SK-N-SH (cell line): ENCODE measurements at regions not wholly inside any gene's neighbourhood (a gene's known extent, or its start where the extent isn't known, plus 50 kb on each side); places are given as distances from the start of the nearest gene placed in this dataset.

Source experiments
- CTCF ChIA-PET: fragments of 300-600, 350-600 bp; formaldehyde crosslinking; extraction: SDS; loops from one replicate; lab custom pipeline; 2021; lab: Yijun Ruan, JAX
- POLR2A ChIA-PET: fragments of 350-600 bp; sonication (Branson Sonifier 250); formaldehyde crosslinking; extraction: SDS; loops from one replicate; lab custom pipeline; 2020; ENCODE audit warnings: antibody characterized with exemption, inconsistent platforms; lab: Yijun Ruan, JAX
- DNase-seq: peaks from one replicate; pipeline ENCODE4 v3.0.0; 2012
- H2AFZ ChIP-seq: fragments of 200-600 bp; sonication (generic); 2 replicates; pipeline ENCODE4 v1.8.1; 2016; ENCODE audit warnings: antibody characterized with exemption, mild to moderate bottlenecking, low read depth
- H3F3A ChIP-seq: fragments of 200-600 bp; sonication (generic); replicated peaks from 2 replicates; pipeline ENCODE3; 2016; ENCODE audit warnings: antibody characterized with exemption, mild to moderate bottlenecking; ENCODE audit not compliant: insufficient read depth
- H3K27ac ChIP-seq, 2 experiments: fragments of 200-500 bp in 1 of 2; fragments of 200-600 bp in 1 of 2; sonication (Bioruptor generic) in 1 of 2; sonication (generic), shearing (Covaris generic) in 1 of 2; 2 replicates each; pipeline versions ENCODE4 v1.5.1 to v1.6.1; 2014 to 2016; ENCODE audit warnings: low read depth in 2 of 2, inconsistent platforms in 1 of 2, low read length in 1 of 2, mild to moderate bottlenecking in 1 of 2, mixed read lengths in 1 of 2
- H3K27me3 ChIP-seq: fragments of 200-600 bp; sonication (generic), shearing (Covaris generic); 2 replicates; pipeline ENCODE4 v1.6.1; 2016; ENCODE audit warnings: mixed run types; ENCODE audit not compliant: insufficient read depth
- H3K36me3 ChIP-seq, 2 experiments: fragments of 200-500 bp in 1 of 2; fragments of 200-600 bp in 1 of 2; sonication (Bioruptor generic) in 1 of 2; sonication (generic) in 1 of 2; replicated peaks in 1 of 2; 2 replicates each; pipeline versions ENCODE3 to v1.5.1; 2014 to 2016; ENCODE audit warnings: low read length in 1 of 2, mild to moderate bottlenecking in 1 of 2; ENCODE audit not compliant: insufficient read depth in 2 of 2, control insufficient read depth in 1 of 2
- H3K4me1 ChIP-seq, 2 experiments: fragments of 200-500 bp in 1 of 2; fragments of 200-600 bp in 1 of 2; sonication (Bioruptor generic) in 1 of 2; sonication (generic), shearing (Covaris generic) in 1 of 2; 2 replicates each; pipeline versions ENCODE4 v1.5.1 to v1.6.1; 2014 to 2016; ENCODE audit warnings: low read depth in 1 of 2, low read length in 1 of 2, mixed run types in 1 of 2; ENCODE audit not compliant: insufficient read depth in 2 of 2, control insufficient read depth in 1 of 2
- H3K4me2 ChIP-seq: fragments of 200-600 bp; sonication (generic), shearing (Covaris generic); 2 replicates; pipeline ENCODE4 v1.6.1; 2017; ENCODE audit warnings: mixed run types
- H3K4me3 ChIP-seq, 2 experiments: fragments of 200-500 bp in 1 of 2; fragments of 200-600 bp in 1 of 2; sonication (Bioruptor generic) in 1 of 2; sonication (generic), shearing (Covaris generic) in 1 of 2; 2 replicates each; pipeline versions ENCODE4 v1.5.1 to v1.8.1; 2014 to 2016; ENCODE audit warnings: low read depth in 2 of 2, inconsistent platforms in 1 of 2, low read length in 1 of 2, mild to moderate bottlenecking in 1 of 2, mixed read lengths in 1 of 2, moderate library complexity in 1 of 2
- H3K79me2 ChIP-seq: fragments of 200-600 bp; sonication (generic); 2 replicates; pipeline ENCODE4 v1.8.1; 2017; ENCODE audit warnings: mild to moderate bottlenecking; ENCODE audit not compliant: insufficient read depth
- H3K9ac ChIP-seq: fragments of 200-600 bp; sonication (generic); 2 replicates; pipeline ENCODE4 v1.6.1; 2017; ENCODE audit warnings: mixed run types
- H3K9me2 ChIP-seq: fragments of 200-600 bp; sonication (generic); 2 replicates; pipeline ENCODE4 v1.6.1; 2017; ENCODE audit warnings: mixed run types
- H3K9me3 ChIP-seq: fragments of 200-600 bp; sonication (generic); 2 replicates; pipeline ENCODE4 v1.6.1; 2017; ENCODE audit warnings: mixed run types, mild to moderate bottlenecking, moderate library complexity
- H4K20me1 ChIP-seq: fragments of 200-600 bp; sonication (generic); 2 replicates; pipeline ENCODE4 v1.6.1; 2017; ENCODE audit warnings: mild to moderate bottlenecking, mixed run types; ENCODE audit not compliant: insufficient read depth
- CHD2 ChIP-seq: fragments of 150-350 bp; IDR thresholded peaks from 2 replicates; pipeline ENCODE4 v1.6.1; 2018; ENCODE audit warnings: low read length; ENCODE audit not compliant: partially characterized antibody
- CTCF ChIP-seq: fragments of 200-600 bp; sonication (generic); IDR thresholded peaks from 2 replicates; pipeline ENCODE4 v1.6.1; 2017; ENCODE audit warnings: antibody characterized with exemption, mild to moderate bottlenecking, moderate library complexity
- ELF1 ChIP-seq: IDR thresholded peaks from 2 replicates; pipeline ENCODE4 v1.4.0; 2012
- FOSL2 ChIP-seq: IDR thresholded peaks from 2 replicates; pipeline ENCODE4 v1.4.0; 2012; ENCODE audit warnings: low read depth, mild to moderate bottlenecking, moderate library complexity, borderline replicate concordance
- FOXM1 ChIP-seq: IDR thresholded peaks from 2 replicates; pipeline ENCODE4 v1.4.0; 2012; ENCODE audit warnings: low read depth, mild to moderate bottlenecking
- GABPA ChIP-seq: IDR thresholded peaks from 2 replicates; pipeline ENCODE4 v1.4.0; 2012; ENCODE audit warnings: low read depth, mild to moderate bottlenecking
- GATA2 ChIP-seq: sonication (generic); formaldehyde crosslinking; IDR thresholded peaks from 2 replicates; pipeline ENCODE4 v1.5.0; 2020; ENCODE audit warnings: mild to moderate bottlenecking, missing genetic modification reagents
- IRF3 ChIP-seq: fragments of 150-350 bp; IDR thresholded peaks from 2 replicates; pipeline ENCODE4 v1.6.1; 2016; ENCODE audit warnings: mild to moderate bottlenecking, low read depth, low read length
- MEF2A ChIP-seq: IDR thresholded peaks from 2 replicates; pipeline ENCODE4 v1.4.0; 2012; ENCODE audit warnings: low read depth, borderline replicate concordance
- POLR2AphosphoS5 ChIP-seq: IDR thresholded peaks from 2 replicates; pipeline ENCODE4 v1.6.1; 2012; ENCODE audit warnings: low read depth, low read length
- REST ChIP-seq: IDR thresholded peaks from 2 replicates; pipeline ENCODE4 v1.6.1; 2012; ENCODE audit warnings: mild to moderate bottlenecking, low read depth, low read length, moderate library complexity
- RFX5 ChIP-seq: IDR thresholded peaks from 2 replicates; pipeline ENCODE4 v1.6.1; 2012; ENCODE audit warnings: mild to moderate bottlenecking, improper control_type of control experiment, low read length
- SIN3A ChIP-seq: IDR thresholded peaks from 2 replicates; pipeline ENCODE4 v1.6.1; 2012; ENCODE audit warnings: low read depth, mild to moderate bottlenecking, low read length, moderate library complexity, borderline replicate concordance
- SMC3 ChIP-seq: IDR thresholded peaks from 2 replicates; pipeline ENCODE4 v1.6.1; 2012; ENCODE audit warnings: low read depth, low read length, improper control_type of control experiment
- TCF12 ChIP-seq: IDR thresholded peaks from 2 replicates; pipeline ENCODE4 v1.4.0; 2012
- YY1 ChIP-seq: IDR thresholded peaks from 2 replicates; pipeline ENCODE4 v1.4.0; 2012; ENCODE audit warnings: low read depth, mild to moderate bottlenecking
- ZBTB33 ChIP-seq: IDR thresholded peaks from 2 replicates; pipeline ENCODE4 v1.4.0; 2012; ENCODE audit warnings: low read depth, borderline replicate concordance
- WGBS: methylation state at CpG from one replicate; pipeline ENCODE4 v1.1.6; 2017; ENCODE audit warnings: low lambda C conversion rate; 5-methylcytosine and 5-hydroxymethylcytosine counted together

- peak overlapping the region in 1 of 2 experiments; percentile 51; a peak in 1 of 4 replicates for H3K27ac ChIP-seq
- H3K4me3 ChIP-seq = no peak overlapping the region
- H2AFZ ChIP-seq = no peak overlapping the region
- no peaks in the 10 kb centered on the region for H3K36me3 ChIP-seq
- H3K79me2 ChIP-seq = no peaks in the 10 kb centered on the region
- WGBS = 85% methylated on average over 2 of the region's 2 CpGs
- ChIA-PET POLR2A (no interaction called here), CTCF (no interaction called here)
- peaks cover 14% of the 10 kb centered on the region for H3F3A ChIP-seq
- no peaks in the 10 kb centered on the region for H3K9me2 ChIP-seq
- H3K4me2 ChIP-seq = no peak overlapping the region
- H3K9me3 ChIP-seq = no peaks in the 10 kb centered on the region
- TF ChIP-seq FOSL2 (no peak), YY1 (no peak), TCF12 (no peak), POLR2AphosphoS5 (no peak), ELF1 (no peak), CHD2 (no peak), ZBTB33 (no peak), CTCF (no peak)
- no peak for DNase-seq
- H3K9ac ChIP-seq = no peak overlapping the region
- H3K27me3 ChIP-seq = no peaks in the 10 kb centered on the region
- H4K20me1 ChIP-seq = no peaks in the 10 kb centered on the region
- H3K4me1 ChIP-seq = no peaks in the 10 kb centered on the region
Observed at GRCh38 chr1:97013136-97013535, 291.6 kb downstream of the PTBP2 start.

DNA sequence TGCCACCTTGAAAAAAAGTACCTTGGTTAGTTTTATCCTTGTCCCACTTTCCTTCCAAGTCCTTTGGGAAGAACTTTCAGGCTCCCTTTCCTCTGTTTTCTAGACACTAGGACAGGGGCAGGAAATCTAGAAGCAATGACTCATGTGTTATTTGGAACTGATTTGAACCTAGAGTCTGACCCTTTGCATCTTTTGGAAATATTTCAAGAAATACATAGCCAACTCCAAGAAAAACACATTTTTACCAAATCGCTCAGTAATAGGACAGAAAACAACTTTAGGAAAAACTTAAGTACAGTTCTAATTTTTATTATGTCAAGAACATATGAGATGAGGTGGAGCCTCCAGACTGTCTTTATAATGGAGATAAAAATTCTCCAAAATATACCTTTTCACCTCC lies 292.4 kb downstream of the PTBP2 start:
- H4K20me1 ChIP-seq = no peaks in the 10 kb centered on the region
- H3K4me3 ChIP-seq = no peak overlapping the region
- peak overlapping the region in 1 of 2 experiments; percentile 51; a peak in 1 of 4 replicates for H3K27ac ChIP-seq
- ChIA-PET POLR2A (no interaction called here), CTCF (interaction anchor here (1.4 kb wide), 1 partner anchor 8 kb away, joined by 4 read pairs; no protein-coding TSS in a partner anchor)
- WGBS = 21% methylated on average over 1 of the region's 1 CpG
- H3K9ac ChIP-seq = no peak overlapping the region
- no peak overlapping the region for H2AFZ ChIP-seq
- peaks cover 14% of the 10 kb centered on the region for H3F3A ChIP-seq
- H3K79me2 ChIP-seq = no peaks in the 10 kb centered on the region
- H3K36me3 ChIP-seq = no peaks in the 10 kb centered on the region
- H3K9me2 ChIP-seq = no peaks in the 10 kb centered on the region
- H3K4me2 ChIP-seq = peak overlapping the region; percentile 3; the same call in 1 of the 2 replicates
- H3K9me3 ChIP-seq = no peaks in the 10 kb centered on the region
- no peak for DNase-seq
- H3K4me1 ChIP-seq = no peaks in the 10 kb centered on the region
- no peaks in the 10 kb centered on the region for H3K27me3 ChIP-seq
- TF ChIP-seq REST (no peak), CTCF (no peak), GABPA (no peak), RFX5 (no peak), SIN3A (no peak), MEF2A (no peak), FOXM1 (no peak), SMC3 (no peak), FOSL2 (peak; percentile 74), IRF3 (no peak), GATA2 (CRISPR knock-in tag) (no peak)
